CD4-positive, alpha-beta T cell treated with Interleukin-12 subunit alpha and Interleukin-12 subunit beta, for 1 hour (primary cell): ENCODE measurements at regions not wholly inside any gene's neighbourhood (a gene's known extent, or its start where the extent isn't known, plus 50 kb on each side); places are given as distances from the start of the nearest gene placed in this dataset.
"Not testable (repeated sequence)": the region's sequence is repeated elsewhere in the genome, so short reads cannot be mapped to it uniquely, and the experiment has no call there.

ENCODE experiments used
- DNase-seq: peaks from one replicate; pipeline ENCODE4 v3.0.0-alpha.2; 2020

DNA sequence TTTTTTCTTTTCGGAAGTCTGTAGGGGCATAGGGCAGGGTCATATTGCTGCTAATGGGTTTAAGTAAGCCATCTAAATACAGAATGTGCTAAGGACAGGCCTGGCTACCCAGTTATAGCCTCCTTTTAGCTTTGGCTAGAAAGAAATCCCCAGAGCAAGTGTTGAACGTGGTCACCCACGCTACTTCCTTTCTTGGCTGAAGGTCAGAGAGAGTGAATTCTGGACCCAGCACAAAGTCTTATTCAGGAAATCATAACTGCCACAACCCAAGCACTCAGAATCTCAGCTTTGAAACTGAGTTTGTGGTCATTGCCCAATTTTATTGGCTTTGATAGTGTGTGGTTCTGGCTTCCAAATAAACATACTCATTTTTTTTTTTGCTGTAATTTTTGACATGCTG lies 542.1 kb upstream of the ATP2B1 start:
- DNase-seq, result no peak

DNA sequence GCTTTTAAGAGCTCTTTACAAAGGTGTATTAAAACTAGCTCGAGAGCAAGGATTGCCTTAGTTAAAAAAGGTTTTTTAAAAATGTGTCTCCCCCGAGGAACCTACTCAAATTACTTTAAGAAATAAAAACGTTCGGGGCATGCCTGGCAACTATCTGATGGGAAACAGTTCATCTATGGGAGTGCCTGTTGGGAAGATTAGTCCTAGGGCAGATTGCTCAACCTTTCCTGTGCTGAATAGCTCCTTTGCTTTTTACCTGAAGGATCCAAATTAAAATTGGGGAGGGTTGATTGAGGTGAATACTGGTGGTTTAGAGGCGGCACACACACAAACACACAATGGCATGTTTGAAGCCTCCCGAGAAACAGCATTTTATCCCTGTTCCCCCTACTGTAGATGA lies 541.4 kb upstream of the ATP2B1 start:
- no peak for DNase-seq

DNA sequence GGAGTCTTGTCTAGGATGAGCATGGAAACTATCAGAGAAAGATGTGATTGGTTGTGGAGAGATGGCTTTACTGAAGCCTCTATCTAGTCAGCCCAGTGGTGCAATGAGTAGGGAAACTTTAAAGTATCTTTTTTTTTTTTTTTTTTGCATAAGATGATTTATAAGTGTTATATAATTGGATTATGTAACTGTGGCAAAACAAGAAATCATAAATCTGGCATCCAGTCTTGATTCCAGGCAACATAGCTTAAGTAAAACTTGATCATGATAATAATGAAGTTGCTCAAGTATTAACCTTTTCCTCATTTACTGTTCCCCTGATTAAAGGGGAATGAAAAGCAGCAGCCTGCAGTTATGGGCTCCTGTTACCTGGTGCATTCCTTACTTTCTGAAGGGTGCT lies 538.0 kb upstream of the ATP2B1 start:
- DNase-seq, result no peak

GRCh38 chr12:90245391-90245790 lies 536.8 kb upstream of the ATP2B1 start:
- DNase-seq, result no peak

DNA sequence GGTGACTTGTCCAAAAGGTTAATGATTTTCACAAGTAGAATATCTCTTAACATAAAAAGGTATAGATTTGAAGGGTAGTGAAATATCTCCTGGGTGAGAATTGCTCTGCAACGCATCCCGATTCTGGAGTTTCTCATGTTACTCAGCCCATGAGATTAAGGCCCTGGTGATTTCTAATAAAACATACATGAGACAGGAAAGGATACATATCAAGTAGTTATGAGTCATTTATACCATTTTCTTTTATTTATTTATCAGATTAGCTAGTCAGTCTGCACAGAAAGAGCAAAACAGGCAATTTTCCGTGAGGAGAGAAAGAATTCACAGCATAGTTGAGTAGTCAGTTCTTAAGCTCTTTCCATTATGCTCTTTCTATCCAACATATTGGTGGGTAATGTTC lies 535.6 kb upstream of the ATP2B1 start:
- DNase-seq, result no peak

GRCh38 chr12:90243211-90243610 lies 534.6 kb upstream of the ATP2B1 start:
- no peak for DNase-seq

GRCh38 chr12:90239732-90240260 lies 531.2 kb upstream of the ATP2B1 start:
- no peak for DNase-seq

GRCh38 chr12:90238663-90239271 lies 530.1 kb upstream of the ATP2B1 start:
- DNase-seq, result no peak

DNA sequence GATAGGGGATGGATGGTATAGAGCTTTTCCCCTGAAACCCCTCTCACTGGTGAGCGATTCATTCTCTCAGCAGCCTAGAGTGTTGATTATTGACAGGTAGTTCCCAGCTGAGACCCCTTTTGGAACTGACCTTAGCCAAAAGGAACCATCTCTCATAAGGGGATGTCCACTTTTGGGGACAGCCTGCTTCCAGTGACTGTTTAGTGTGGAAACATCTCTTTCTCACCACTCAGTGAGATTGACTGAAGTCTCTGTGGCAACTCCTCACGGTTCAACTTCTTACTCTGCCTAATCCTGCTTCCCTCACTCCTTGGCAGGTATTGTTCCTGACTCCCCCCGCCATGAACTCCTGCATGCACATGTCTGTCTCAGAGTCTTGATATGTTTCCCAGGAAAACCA lies 529.2 kb upstream of the ATP2B1 start:
- no peak for DNase-seq

DNA sequence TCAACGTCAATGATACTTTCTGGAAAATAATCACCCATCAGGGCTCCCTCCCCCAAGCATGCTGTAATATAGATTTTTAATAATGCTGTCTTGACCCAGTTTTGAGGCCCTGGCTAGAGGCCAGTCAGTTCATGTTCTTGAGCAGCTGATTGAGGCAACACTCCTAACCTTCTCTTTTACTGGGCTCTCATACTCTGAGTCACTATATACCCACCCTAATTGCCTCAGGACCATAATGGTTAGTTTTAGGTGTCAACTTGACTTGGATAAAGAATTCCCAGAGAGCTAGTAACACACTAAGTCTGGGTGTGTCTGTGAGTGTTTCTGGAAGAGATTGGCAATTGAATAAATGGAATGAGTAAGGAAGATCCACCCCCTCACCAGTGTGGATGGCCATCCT lies 527.0 kb upstream of the ATP2B1 start:
- DNase-seq, result no peak

- DNase-seq, result no peak
These were observed 525.8 kb upstream of the ATP2B1 start for GRCh38 chr12:90234472-90234871.

DNA sequence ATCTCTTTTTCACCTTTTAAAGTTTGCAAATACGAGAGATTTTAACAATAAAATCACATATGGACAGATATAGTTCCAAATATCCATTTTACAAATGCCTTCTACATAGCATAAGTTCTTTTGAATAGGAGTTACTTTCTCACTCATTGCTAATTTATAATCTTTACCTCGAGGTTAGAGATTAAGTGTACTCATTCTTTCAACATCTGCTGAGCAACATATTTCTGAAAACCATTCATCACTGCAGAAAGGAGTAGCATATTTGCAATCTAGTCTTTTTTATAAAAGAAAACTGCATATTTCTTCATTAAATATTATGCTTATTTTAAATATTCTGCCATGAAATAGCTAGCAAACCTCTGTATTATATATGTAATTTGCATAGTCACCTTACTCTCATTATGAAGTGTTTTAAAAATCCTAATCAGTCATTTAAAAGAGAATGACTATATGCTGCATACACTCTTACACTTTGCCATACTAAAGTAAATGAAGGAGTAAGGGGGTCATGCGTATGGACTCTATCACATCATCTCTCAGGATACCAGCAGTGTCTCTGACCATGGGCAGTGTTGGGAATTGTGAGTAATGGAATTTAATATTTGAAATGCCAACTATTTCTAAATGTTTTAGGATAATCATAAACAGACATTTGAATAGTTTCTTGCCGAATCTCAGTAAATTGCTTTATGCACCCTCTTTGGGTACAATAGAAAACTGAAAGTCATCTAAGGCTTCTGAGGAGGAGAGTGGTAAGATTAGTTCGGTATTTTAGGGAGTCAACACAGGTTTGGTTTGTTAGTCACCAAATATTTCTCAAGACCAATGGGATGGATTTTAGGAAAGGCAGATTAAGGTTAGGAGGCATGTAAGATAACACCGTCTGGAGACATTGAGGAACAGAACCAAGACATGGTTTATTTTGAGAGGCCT lies 524.8 kb upstream of the ATP2B1 start:
- no peak for DNase-seq

GRCh38 chr12:90229407-90230170 lies 521.0 kb upstream of the ATP2B1 start:
- no peak for DNase-seq

DNA sequence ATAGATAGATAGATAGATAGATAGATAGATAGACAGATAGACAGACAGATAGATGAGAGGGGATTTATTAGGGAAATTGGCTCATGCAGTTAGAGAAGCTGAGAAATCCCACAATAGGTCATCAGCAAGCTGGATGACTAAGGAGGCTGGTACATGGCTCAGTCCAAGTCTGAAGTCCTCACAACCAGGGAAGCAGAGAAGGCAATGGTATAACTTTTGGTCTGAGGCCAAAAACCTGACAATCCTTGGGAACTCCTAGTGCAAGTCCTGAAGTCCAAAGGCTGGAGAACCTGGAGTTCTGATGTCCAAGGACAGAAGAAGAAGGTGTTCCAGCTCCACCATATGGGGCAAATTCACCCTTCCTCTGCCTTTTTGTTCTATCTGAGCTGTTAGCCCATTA lies 517.6 kb upstream of the ATP2B1 start:
- DNase-seq, result no peak

DNA sequence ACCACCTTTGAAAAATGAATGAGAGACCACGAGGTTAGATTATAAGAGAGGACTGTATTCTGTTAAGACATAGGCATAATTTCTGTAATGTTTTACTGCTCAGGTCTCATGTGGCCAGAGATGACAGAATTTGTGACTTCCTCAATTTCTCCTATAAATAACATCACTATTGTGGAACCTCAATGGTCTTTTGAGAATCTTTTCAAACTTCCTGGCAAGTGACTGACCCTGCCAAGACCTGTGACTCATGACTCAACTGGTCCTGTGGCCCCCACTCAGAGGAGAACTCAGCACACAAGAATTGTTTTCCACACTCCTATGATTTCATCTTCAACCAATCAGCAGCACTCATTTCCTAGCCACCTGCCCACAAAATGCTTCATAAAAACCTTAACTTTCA lies 508.2 kb upstream of the ATP2B1 start:
- DNase-seq, result peak; percentile 3

DNA sequence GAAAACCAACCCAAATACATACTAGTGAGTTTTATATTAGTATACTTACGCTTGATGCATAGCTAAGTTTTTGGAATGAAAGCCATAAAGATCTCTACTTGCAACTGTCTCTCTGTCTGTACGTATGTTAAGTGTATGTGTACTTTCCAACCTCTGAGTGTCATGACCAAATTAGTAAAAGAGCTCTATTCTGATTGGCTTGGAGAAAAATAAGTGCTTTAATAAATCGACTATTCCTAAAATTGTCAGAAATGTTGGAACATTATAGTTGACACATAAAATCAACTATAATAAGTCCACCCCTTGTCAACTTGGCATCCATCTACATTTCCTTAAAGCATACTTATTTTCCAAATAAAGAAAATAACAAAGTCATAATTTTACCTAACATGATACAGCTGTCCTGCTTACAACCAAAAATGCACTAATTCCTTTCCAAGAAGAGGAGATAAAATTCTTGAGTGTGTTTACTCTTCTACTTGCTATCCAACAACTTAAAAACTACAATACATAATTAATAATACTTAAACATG lies 507.4 kb upstream of the ATP2B1 start:
- no peak for DNase-seq

DNA sequence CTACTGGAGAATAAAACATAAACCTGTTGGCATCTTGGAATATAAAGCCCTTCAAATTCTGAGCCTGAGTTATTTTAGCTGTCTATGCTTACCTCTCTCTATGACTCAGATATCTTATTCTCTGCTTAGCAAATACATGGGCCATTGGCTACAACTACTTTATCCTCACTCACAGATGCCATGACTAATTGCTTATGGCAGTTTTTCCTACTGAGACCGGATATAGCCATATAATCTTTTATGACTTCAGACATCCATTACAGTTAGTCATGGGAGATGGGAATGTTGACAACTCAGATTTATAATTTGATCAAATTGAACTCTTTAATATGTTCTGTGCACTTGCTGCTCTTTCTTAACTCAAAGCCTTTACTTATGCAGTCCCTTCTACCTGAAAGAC lies 502.4 kb upstream of the ATP2B1 start:
- no peak for DNase-seq

DNA sequence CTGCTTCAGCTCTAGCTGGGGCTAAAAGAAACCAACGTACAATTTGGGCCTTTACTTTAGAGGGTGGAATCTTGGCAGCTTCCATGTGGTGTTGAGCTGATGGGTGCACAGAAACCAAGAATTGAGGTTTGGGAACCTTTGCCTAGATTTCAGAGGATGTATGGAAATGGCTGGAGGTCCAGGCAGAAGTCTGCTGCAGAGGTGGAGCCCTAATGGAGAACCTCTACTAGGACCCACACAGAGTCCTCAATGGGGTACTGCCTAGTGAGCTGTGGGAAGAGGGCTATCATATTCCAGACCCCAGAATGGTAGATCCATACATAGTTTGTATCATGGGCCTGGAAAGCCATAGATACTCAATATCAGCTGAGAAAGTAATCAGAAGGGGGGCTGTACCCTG lies 500.4 kb upstream of the ATP2B1 start:
- DNase-seq, result no peak

GRCh38 chr12:90208379-90208778 lies 499.7 kb upstream of the ATP2B1 start:
- DNase-seq, result not testable (repeated sequence)

- no peak for DNase-seq
These were observed 499.2 kb upstream of the ATP2B1 start for GRCh38 chr12:90207799-90208198.

DNA sequence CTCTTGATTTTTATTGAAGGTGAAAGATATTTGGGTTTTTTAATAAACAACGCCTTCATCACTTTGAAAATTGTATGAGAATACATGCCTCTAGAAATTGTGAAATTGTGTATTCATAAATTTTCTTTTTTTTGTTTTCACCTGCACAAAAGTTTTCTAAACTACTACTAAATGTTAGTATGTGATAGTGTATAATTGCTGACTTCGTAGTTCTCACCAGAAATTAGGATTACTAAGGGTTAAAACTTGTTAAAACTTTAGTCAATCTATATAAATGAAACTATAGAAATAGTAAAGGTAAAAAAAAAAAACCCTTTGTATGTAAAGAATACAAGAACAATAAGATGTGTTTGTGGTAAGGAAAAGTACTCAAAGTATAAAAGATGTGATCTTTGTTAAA lies 496.5 kb upstream of the ATP2B1 start:
- DNase-seq, result no peak

DNA sequence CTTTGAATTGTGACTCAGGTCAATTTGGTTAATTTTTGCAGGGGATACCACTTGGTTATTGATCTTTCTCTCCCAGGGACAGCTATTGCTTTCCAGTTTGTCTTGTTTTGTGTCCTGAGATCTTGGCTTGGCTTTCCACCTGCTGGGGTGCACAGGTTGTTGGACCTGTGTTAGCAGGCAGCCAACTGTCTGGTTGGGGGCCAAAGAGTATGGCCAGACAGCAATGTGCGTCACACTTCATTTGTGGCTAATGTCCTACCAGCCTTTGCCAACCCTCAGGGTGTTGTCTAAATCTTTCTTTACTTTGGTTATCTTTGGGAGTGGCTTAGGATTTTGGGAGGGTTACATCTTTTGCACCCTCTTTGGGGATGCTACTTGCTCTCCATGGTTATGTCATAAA lies 494.9 kb upstream of the ATP2B1 start:
- no peak for DNase-seq

GRCh38 chr12:90199006-90199405 lies 490.4 kb upstream of the ATP2B1 start:
- peak; percentile 7 for DNase-seq
